IMR-90 (cell line): ENCODE measurements at regions not wholly inside any gene's neighbourhood (a gene's known extent, or its start where the extent isn't known, plus 50 kb on each side); places are given as distances from the start of the nearest gene placed in this dataset.

Experiments
- ATAC-seq: fragments of 200-7000 bp; cut with Tn5 transposase; 2 replicates; pipeline ENCODE4 v1.9.1; 2020; ENCODE audit warnings: low read depth, mild to moderate bottlenecking, moderate library complexity
- BruUV-seq: library from RNA; stranded (reverse); fragments of 400-500 nt; replicated peaks from 2 replicates; lab custom pipeline; 2021; lab: Mats Ljungman, UMichigan
- CTCF ChIA-PET: fragments of 300-600 bp; formaldehyde crosslinking; extraction: SDS; loops from one replicate; lab custom pipeline; 2021; ENCODE audit warnings: antibody characterized with exemption; lab: Yijun Ruan, JAX
- POLR2A ChIA-PET: fragments of 300-600 bp; sonication (Branson Sonifier 250); formaldehyde crosslinking; loops from one replicate; lab custom pipeline; 2022; ENCODE audit warnings: antibody characterized with exemption; ENCODE audit not compliant: unreplicated experiment; lab: Charles Lee
- DNase-seq: peaks from one replicate; pipeline ENCODE4 v3.0.0; 2013
- H2AFZ ChIP-seq: replicated peaks from 2 replicates; pipeline ENCODE3; 2013; ENCODE audit warnings: low read length, mild to moderate bottlenecking; ENCODE audit not compliant: poor library complexity
- H2AK5ac ChIP-seq: 2 replicates; pipeline ENCODE4 v1.6.1; 2013; ENCODE audit warnings: low read depth, low read length, inconsistent platforms
- H2AK9ac ChIP-seq: replicated peaks from 2 replicates; pipeline ENCODE3; 2013; ENCODE audit warnings: mild to moderate bottlenecking, low read depth, low read length, moderate library complexity; ENCODE audit not compliant: poor library complexity
- H2BK120ac ChIP-seq: 2 replicates; pipeline ENCODE4 v1.6.1; 2013; ENCODE audit warnings: low read depth, low read length, inconsistent platforms
- H2BK15ac ChIP-seq: 3 replicates; pipeline ENCODE4 v1.6.1; 2013; ENCODE audit warnings: low read depth, low read length, inconsistent platforms
- H2BK20ac ChIP-seq: 2 replicates; pipeline ENCODE4 v1.6.1; 2013; ENCODE audit warnings: low read depth, mild to moderate bottlenecking, inconsistent platforms, low read length, moderate library complexity
- H2BK5ac ChIP-seq: 2 replicates; pipeline ENCODE4 v1.6.1; 2013; ENCODE audit warnings: mild to moderate bottlenecking, low read depth, low read length, inconsistent platforms; ENCODE audit not compliant: poor library complexity, severe bottlenecking
- H3K14ac ChIP-seq: replicated peaks from 2 replicates; pipeline ENCODE4 v1.6.1; 2013; ENCODE audit warnings: low read depth, low read length, inconsistent platforms
- H3K18ac ChIP-seq: 2 replicates; pipeline ENCODE4 v1.6.1; 2013; ENCODE audit warnings: low read depth, low read length, control low read depth
- H3K23ac ChIP-seq: 2 replicates; pipeline ENCODE4 v1.6.1; 2013; ENCODE audit warnings: low read depth, low read length, inconsistent platforms
- H3K27ac ChIP-seq: 2 replicates; pipeline ENCODE4 v1.5.1; 2013; ENCODE audit warnings: mild to moderate bottlenecking, control low read depth, low read length; ENCODE audit not compliant: insufficient read depth
- H3K27me3 ChIP-seq: 2 replicates; pipeline ENCODE4 v1.6.1; 2013; ENCODE audit warnings: low read length; ENCODE audit not compliant: control insufficient read depth, insufficient read depth
- H3K36me3 ChIP-seq: 2 replicates; pipeline ENCODE4 v1.6.1; 2013; ENCODE audit warnings: low read length, mixed read lengths; ENCODE audit not compliant: control insufficient read depth, insufficient read depth
- H3K4ac ChIP-seq: 2 replicates; pipeline ENCODE4 v1.6.1; 2013; ENCODE audit warnings: low read depth, low read length, inconsistent platforms
- H3K4me1 ChIP-seq: 2 replicates; pipeline ENCODE4 v1.6.1; 2013; ENCODE audit warnings: low read length, mixed read lengths; ENCODE audit not compliant: control insufficient read depth, insufficient read depth
- H3K4me2 ChIP-seq: 2 replicates; pipeline ENCODE4 v1.6.1; 2013; ENCODE audit warnings: low read depth, mild to moderate bottlenecking, control low read depth, low read length, moderate library complexity
- H3K4me3 ChIP-seq: 2 replicates; pipeline ENCODE4 v1.5.1; 2013; ENCODE audit warnings: low read depth, mild to moderate bottlenecking, control low read depth, low read length, moderate library complexity; ENCODE audit not compliant: insufficient read depth
- H3K56ac ChIP-seq: 2 replicates; pipeline ENCODE4 v1.6.1; 2013; ENCODE audit warnings: low read length, inconsistent platforms; ENCODE audit not compliant: insufficient read depth; ENCODE audit errors: extremely low read depth
- H3K79me1 ChIP-seq, 2 experiments: 2 replicates each; pipeline ENCODE4 v1.6.1; 2013; ENCODE audit warnings: low read length in 2 of 2, inconsistent platforms in 1 of 2, low read depth in 1 of 2
- H3K9ac ChIP-seq: 2 replicates; pipeline ENCODE4 v1.6.1; 2013; ENCODE audit warnings: low read depth, low read length, control low read depth
- H3K9me1 ChIP-seq: 2 replicates; pipeline ENCODE4 v1.6.1; 2013; ENCODE audit warnings: low read length, inconsistent platforms; ENCODE audit not compliant: insufficient read depth
- H3K9me3 ChIP-seq: 2 replicates; pipeline ENCODE4 v1.6.1; 2013; ENCODE audit warnings: low read length; ENCODE audit not compliant: control insufficient read depth, insufficient read depth
- H4K20me1 ChIP-seq: 2 replicates; pipeline ENCODE4 v1.6.1; 2013; ENCODE audit warnings: low read length, inconsistent platforms; ENCODE audit not compliant: insufficient read depth
- H4K5ac ChIP-seq: 2 replicates; pipeline ENCODE4 v1.6.1; 2013; ENCODE audit warnings: mild to moderate bottlenecking, low read depth, low read length, control low read depth
- H4K8ac ChIP-seq, 2 experiments: 2 replicates each; pipeline ENCODE4 v1.6.1; 2013; ENCODE audit warnings: low read depth in 2 of 2, low read length in 2 of 2, control low read depth in 1 of 2, inconsistent platforms in 1 of 2
- H4K91ac ChIP-seq: 2 replicates; pipeline ENCODE4 v1.6.1; 2013; ENCODE audit warnings: low read depth, low read length, inconsistent platforms; ENCODE audit not compliant: insufficient read depth
- NFE2L2 ChIP-seq: fragments of 150-350 bp; IDR thresholded peaks from 2 replicates; pipeline ENCODE4 v1.6.1; 2016; ENCODE audit warnings: low read depth, mild to moderate bottlenecking, low read length
- SMC3 ChIP-seq: fragments of 150-350 bp; IDR thresholded peaks from 2 replicates; pipeline ENCODE4 v1.6.1; 2016; ENCODE audit warnings: low read depth, mild to moderate bottlenecking, antibody characterized with exemption, low read length, moderate library complexity
- WGBS, 2 experiments: methylation state at CpG; one replicate each; pipeline versions ENCODE4 v1.1.5 to v1.1.7; 2013; ENCODE audit warnings: missing lambda C conversion rate in 2 of 2; ENCODE audit not compliant: insufficient read length in 1 of 2; ENCODE audit errors: extremely low coverage in 2 of 2; 5-methylcytosine and 5-hydroxymethylcytosine counted together
- dilution Hi-C: fragments of 300-500 bp; cut with HindIII; formaldehyde crosslinking; loops from one replicate; pipeline ENCODE4 v1.14.3; 2018; ENCODE audit warnings: low sequenced_read_pairs; ENCODE audit not compliant: unreplicated experiment
- in situ Hi-C: fragments of 300-500 bp; cut with MboI; formaldehyde crosslinking; loops from 3 replicates; pipeline ENCODE4 v1.14.3; 2019; ENCODE audit warnings: low sequenced_read_pairs, inconsistent platforms, mixed read lengths
- intact Hi-C: fragments of 100-400 bp; cut with micrococcal nuclease; formaldehyde crosslinking; loops from 2 replicates; pipeline ENCODE4 v1.10.0; 2022

DNA sequence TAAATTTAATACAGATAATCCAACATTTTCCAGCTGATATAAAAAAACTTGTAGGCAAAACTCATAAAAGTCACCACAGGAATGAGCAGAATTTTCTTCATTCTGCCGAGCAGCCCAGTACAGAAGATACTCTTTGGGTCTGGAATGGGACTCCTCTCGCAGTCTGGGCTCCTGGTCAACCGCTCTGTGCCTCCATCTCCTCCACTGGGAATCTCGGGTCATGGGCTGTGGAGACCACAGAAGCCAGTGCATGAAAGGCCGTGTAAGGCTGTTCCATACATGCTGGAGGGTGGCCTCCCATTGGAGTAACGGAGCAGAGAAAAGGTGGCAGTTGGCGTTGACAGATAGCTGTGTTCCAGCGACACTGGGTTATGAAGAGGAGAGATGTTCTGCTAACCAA is 616.4 kb upstream of the MGMT start:
- Histone ChIP-seq H3K4me1 (no peaks in the 10 kb centered on the region), H4K91ac (no peak overlapping the region), H3K4me3 (no peak overlapping the region), H2BK5ac (no peak overlapping the region), H2BK120ac (no peak overlapping the region), H3K9me1 (no peaks in the 10 kb centered on the region), H2AK9ac (no peak overlapping the region), H3K4me2 (no peak overlapping the region), H2BK20ac (no peak overlapping the region), H3K79me1 (no peaks in the 10 kb centered on the region), H3K9ac (no peak overlapping the region), H3K14ac (no peak overlapping the region), H2AK5ac (no peak overlapping the region), H3K9me3 (peaks cover 24% of the 10 kb centered on the region), H3K27me3 (no peaks in the 10 kb centered on the region), H3K36me3 (no peaks in the 10 kb centered on the region), H4K20me1 (no peaks in the 10 kb centered on the region), H3K23ac (no peak overlapping the region), H4K8ac (no peak overlapping the region), H2AFZ (no peak overlapping the region), H3K4ac (no peak overlapping the region), H3K56ac (no peak overlapping the region), H3K27ac (no peak overlapping the region), H3K18ac (no peak overlapping the region), H4K5ac (no peak overlapping the region), H2BK15ac (no peak overlapping the region)
- dilution Hi-C loops: no loop called here
- no TSS peak for BruUV-seq
- intact Hi-C loops: no loop called here
- ChIA-PET POLR2A (no interaction called here), CTCF (no interaction called here)
- TF ChIP-seq SMC3: no peak
- no peak for TF ChIP-seq NFE2L2
- WGBS, 2 experiments: no CpG with 5 or more reads among the region's 8 CpGs
- ATAC-seq (no peak), DNase-seq (no peak)
- in situ Hi-C loops: no loop called here
